ENCODE measurements at regions not wholly inside any gene's neighbourhood (a gene's known extent, or its start where the extent isn't known, plus 50 kb on each side); places are given as distances from the start of the nearest gene placed in this dataset.

GRCh38 chr3:165635791-165636683 is 201.2 kb downstream of the BCHE start:
- peaks cover 0 to 2% (median 0%) of the 10 kb centered on the region in 4 donors for H3K9me3 ChIP-seq (ENCODE audit: control insufficient read depth in 4 of 4, insufficient read depth in 3 of 4, low read length in 3 of 4)
- no peaks in the 10 kb centered on the region for H3K27me3 ChIP-seq (ENCODE audit: control insufficient read depth in 3 of 3, insufficient read depth in 3 of 3, low read length in 2 of 3)
- no peak overlapping the region for H3K9ac ChIP-seq (ENCODE audit: insufficient read depth in 1 of 2, low read length in 2 of 2)
- H3K4me3 ChIP-seq = no peak overlapping the region
- ATAC-seq (ENCODE audit: insufficient read depth, low FRiP score) (no peak), DNase-seq (no peak)
- H3K4me1 ChIP-seq (ENCODE audit: control insufficient read depth in 5 of 5, insufficient read depth in 5 of 5, low read length in 5 of 5) = no peaks in the 10 kb centered on the region
- no peak overlapping the region for H3K27ac ChIP-seq (ENCODE audit: low read depth in 1 of 2, low read length in 1 of 2)
- no peaks in the 10 kb centered on the region for H3K36me3 ChIP-seq (ENCODE audit: control insufficient read depth in 4 of 4, insufficient read depth in 4 of 4, low read length in 4 of 4)
- WGBS, 2 donors = 86 to 89% methylated on average over 5 of the region's 5 CpGs
- TF ChIP-seq CTCF (IDR thresholded peaks at IDR 0.05; ENCODE audit: control extremely low read depth, extremely low read depth) = no peak

- Histone ChIP-seq H3K36me3 (ENCODE audit: control insufficient read depth in 4 of 4, insufficient read depth in 4 of 4, low read length in 4 of 4) (no peaks in the 10 kb centered on the region), H3K4me1 (ENCODE audit: control insufficient read depth in 5 of 5, insufficient read depth in 5 of 5, low read length in 5 of 5) (no peaks in the 10 kb centered on the region), H3K27ac (ENCODE audit: low read depth in 1 of 2, low read length in 1 of 2) (no peak overlapping the region), H3K9ac (ENCODE audit: insufficient read depth in 1 of 2, low read length in 2 of 2) (no peak overlapping the region), H3K4me3 (no peak overlapping the region), H3K27me3 (ENCODE audit: control insufficient read depth in 3 of 3, insufficient read depth in 3 of 3, low read length in 2 of 3) (no peaks in the 10 kb centered on the region), H3K9me3 (ENCODE audit: control insufficient read depth in 4 of 4, insufficient read depth in 3 of 4, low read length in 3 of 4) (peaks cover 0 to 9% (median 0%) of the 10 kb centered on the region in 4 donors)
- no peak for TF ChIP-seq CTCF (IDR thresholded peaks at IDR 0.05; ENCODE audit: control extremely low read depth, extremely low read depth)
- WGBS, 2 donors = 77 to 82% methylated on average over 3 of the region's 3 CpGs
- ATAC-seq (ENCODE audit: insufficient read depth, low FRiP score) (no peak), DNase-seq (no peak)
Observed at GRCh38 chr3:165624761-165625160, 212.5 kb downstream of the BCHE start.

- H3K27me3 ChIP-seq (ENCODE audit: control insufficient read depth in 3 of 3, insufficient read depth in 3 of 3, low read length in 2 of 3) = no peaks in the 10 kb centered on the region
- no peak for TF ChIP-seq CTCF (IDR thresholded peaks at IDR 0.05; ENCODE audit: control extremely low read depth, extremely low read depth)
- H3K4me3 ChIP-seq = no peak overlapping the region
- no peak for ATAC-seq (ENCODE audit: insufficient read depth, low FRiP score)
- no peaks in the 10 kb centered on the region for H3K4me1 ChIP-seq (ENCODE audit: control insufficient read depth in 5 of 5, insufficient read depth in 5 of 5, low read length in 5 of 5)
- no peak overlapping the region for H3K27ac ChIP-seq (ENCODE audit: low read depth in 1 of 2, low read length in 1 of 2)
- DNase-seq = no peak
- 97 to 98% methylated on average over 2 of the region's 2 CpGs for WGBS, 2 donors
- H3K9ac ChIP-seq (ENCODE audit: insufficient read depth in 1 of 2, low read length in 2 of 2) = no peak overlapping the region
- H3K36me3 ChIP-seq (ENCODE audit: control insufficient read depth in 4 of 4, insufficient read depth in 4 of 4, low read length in 4 of 4) = no peaks in the 10 kb centered on the region
- H3K9me3 ChIP-seq (ENCODE audit: control insufficient read depth in 4 of 4, insufficient read depth in 3 of 4, low read length in 3 of 4) = peaks cover 0 to 3% (median 0%) of the 10 kb centered on the region in 4 donors
Observed at GRCh38 chr3:165622356-165622755, 214.9 kb downstream of the BCHE start.
